GM19467 (cell line): ENCODE measurements at regions not wholly inside any gene's neighbourhood (a gene's known extent, or its start where the extent isn't known, plus 50 kb on each side); places are given as distances from the start of the nearest gene placed in this dataset.

ENCODE experiments used
- ATAC-seq: cut with Tn5 transposase; IDR thresholded peaks from one replicate; pipeline ENCODE4 v1.9.1; 2021; ENCODE audit warnings: mild to moderate bottlenecking, moderate library complexity; ENCODE audit not compliant: unreplicated experiment

DNA sequence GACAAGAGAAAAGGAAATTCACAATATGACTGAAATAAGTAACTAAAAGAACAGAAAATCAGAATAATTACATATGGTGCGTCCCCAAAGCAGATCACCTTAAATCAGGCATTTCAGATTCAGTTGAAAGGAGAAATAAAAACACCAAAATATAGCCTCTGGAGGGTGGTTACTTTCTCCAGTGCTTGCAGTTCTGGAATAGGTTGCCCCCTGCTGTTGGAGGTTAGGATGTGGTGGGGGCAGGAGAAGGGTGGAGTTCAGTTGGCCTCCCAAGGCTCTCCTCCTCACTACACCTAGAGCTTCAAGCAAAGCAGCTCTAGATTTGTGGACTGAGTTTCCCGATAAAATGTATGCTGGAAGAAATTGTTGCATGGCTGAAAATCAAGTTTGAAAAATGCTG lies 338.2 kb upstream of the TLE4 start:
- ATAC-seq = no peak

GRCh38 chr9:79236466-79236865 lies 335.3 kb upstream of the TLE4 start:
- ATAC-seq = no peak

GRCh38 chr9:79237861-79238260 lies 333.9 kb upstream of the TLE4 start:
- no peak for ATAC-seq

GRCh38 chr9:79240774-79241173 lies 331.0 kb upstream of the TLE4 start:
- ATAC-seq = no peak

GRCh38 chr9:79242489-79242888 lies 329.3 kb upstream of the TLE4 start:
- no peak for ATAC-seq

- ATAC-seq = no peak
Measured at GRCh38 chr9:79246170-79246569, 325.6 kb upstream of the TLE4 start.

DNA sequence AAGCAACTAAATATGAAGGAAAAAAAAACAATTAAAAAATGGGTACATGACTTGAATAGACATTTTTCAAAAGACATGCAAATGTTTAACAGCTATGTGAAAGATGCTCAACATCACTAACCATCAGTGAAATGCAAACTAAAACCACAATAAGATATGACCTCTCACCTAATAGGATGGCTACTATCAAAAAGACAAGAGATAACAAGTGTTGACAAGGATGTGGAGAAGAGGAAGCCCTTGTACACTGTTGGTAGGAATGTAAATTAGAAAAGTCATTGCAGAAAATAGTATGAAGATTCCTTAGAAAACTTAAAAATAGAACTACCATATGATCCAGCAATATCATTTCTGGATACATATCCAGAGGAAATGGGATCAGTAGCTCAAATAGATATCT lies 324.7 kb upstream of the TLE4 start:
- ATAC-seq = no peak

DNA sequence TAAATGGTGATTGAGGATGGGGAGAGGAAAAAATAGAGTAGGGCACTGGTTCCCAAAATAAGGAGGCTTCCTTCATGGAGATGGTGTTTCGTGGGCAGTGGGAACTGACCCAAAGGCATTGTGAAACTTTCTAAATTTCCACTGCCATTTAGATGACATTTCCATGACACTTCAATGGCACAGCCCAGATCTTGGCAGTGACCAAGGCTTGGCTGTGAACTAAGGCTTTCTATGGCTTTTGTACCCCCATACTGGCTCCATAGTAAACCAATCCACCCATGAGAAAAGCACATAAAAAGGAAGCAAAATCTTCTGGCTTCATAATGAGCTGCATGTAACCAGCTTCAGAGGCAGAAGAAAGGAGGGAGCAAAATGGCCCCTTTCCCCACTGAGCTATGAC lies 321.0 kb upstream of the TLE4 start:
- ATAC-seq = no peak

DNA sequence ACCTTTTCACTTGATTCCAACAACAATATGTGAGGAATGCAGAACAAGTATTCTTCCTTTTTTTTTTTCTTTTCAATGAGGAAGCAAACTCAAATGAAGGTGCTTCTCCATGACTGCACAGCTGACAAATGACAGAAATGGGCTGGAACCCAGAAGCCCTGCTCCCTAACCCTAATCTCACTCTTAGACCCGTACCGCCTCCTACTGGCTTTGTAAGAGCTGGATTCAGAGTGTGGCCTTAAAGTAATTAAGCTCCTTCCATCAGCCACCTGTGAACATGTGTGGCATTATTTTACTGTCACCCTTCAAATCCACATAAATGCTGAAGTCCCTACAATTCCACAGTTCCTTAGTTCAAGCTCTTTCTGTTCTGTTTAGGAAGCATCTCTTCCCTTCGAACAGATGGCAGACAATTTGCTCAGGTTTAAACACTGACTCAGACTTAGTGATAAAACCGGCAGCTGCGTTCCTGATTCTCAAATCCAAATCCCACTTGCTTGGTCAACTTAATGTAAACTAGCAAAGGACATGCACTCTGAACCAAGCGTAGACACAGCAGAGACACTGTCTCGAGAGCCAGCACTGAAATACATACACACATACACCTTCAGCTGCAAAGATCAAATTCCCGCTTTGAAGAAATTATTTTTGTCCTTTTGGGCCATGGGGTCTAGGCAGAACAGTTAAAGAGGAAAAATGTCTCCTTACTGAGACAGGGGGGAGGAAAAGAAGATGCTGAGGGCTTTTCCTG lies 316.7 kb upstream of the TLE4 start:
- ATAC-seq = no peak

DNA sequence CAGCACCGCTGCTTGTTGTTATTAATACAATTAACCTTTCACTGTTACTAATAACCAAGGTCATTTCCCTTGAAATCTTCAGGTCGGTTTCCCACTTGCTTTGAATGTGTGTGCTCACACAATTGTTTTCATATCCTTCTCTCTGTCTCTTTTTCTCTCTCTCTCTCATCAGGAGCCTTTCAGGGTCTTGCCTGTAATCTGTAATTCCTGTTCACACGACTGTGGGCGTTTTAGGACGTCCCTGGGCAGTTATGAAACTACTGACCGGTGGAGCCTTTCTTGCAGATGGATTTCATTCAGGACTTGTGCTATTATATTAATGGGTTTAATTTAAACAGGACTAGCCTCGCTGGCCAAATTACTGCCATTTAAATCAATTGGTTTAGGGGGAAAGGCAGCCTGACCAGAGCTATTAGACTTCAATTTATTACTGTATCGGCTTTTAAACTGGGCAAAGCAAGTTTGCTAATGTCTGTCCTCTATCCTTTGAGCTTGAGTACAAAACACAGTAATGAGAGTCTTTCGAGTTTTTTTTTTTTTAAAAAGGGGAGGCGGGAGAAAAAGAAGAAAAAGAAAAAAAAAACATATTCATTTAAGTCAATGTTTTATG lies 316.0 kb upstream of the TLE4 start:
- no peak for ATAC-seq

DNA sequence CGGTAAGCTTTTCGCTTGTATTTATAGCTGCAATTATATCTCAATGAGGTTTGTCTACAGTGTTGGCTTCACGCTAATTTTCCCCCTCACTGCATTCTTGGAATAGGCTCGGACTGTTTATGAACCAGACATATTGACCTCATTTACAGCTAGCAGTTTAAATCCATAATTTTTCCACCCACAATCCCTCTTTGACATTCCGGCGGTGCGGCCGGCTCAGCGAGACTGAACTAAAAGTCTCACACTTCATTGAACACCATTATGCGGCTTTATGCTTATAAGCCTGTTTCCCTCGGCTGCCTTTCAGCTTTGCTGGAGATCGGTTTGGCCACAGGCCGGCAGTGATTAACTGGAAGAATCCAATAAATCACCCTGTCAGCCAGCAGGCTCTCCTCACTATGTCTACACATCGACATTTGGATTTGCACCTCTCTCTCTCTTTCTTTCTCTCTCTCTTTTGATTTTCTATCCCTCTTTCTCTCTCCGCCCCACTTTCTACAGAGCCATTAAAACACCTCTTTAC lies 315.0 kb upstream of the TLE4 start:
- no peak for ATAC-seq

GRCh38 chr9:79257228-79257781 lies 314.5 kb upstream of the TLE4 start:
- no peak for ATAC-seq

GRCh38 chr9:79257790-79258351 lies 313.9 kb upstream of the TLE4 start:
- ATAC-seq = no peak

- no peak for ATAC-seq
Measured at GRCh38 chr9:79259858-79260257, 311.9 kb upstream of the TLE4 start.

- ATAC-seq = no peak
Measured at GRCh38 chr9:79263628-79264027, 308.1 kb upstream of the TLE4 start.

DNA sequence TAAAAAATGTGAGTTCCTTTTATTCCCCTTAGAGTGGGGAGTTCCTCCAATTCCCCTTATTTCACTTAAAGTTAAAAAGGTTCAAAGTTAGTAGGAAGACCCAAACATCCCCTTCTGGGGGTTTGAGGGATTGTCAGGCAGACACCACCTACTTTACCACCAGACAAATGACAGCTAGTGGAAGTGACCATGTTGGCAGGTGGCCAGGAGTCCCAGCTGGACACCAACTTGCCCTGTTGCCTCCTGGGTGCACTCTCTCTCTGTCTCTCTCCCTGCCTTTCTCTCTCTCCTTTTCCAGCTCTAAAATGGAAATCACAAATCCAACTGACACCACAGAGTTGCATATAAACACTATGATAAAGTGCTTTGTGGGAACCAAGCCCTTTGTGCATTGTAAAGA lies 307.7 kb upstream of the TLE4 start:
- no peak for ATAC-seq

- no peak for ATAC-seq
Measured at GRCh38 chr9:79264511-79265355, 307.0 kb upstream of the TLE4 start.

DNA sequence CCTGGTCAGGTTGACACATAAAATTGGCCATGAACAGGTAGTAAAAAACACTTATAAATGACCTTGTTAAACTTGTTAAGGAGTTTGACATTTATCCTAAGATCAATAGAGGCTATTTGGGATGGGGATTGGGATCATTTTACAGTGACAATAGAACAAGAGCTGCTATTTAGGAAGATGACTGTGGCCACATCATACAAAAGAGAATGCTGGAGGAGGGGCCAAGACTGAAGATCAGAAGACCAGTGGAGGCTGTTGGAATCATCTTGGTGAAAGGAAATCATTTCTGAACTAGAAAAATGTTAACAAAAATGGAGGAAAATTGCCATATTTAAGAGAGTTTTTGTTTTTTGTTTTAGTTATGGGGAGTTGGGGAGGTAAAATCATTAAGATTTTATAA lies 304.8 kb upstream of the TLE4 start:
- ATAC-seq = no peak

DNA sequence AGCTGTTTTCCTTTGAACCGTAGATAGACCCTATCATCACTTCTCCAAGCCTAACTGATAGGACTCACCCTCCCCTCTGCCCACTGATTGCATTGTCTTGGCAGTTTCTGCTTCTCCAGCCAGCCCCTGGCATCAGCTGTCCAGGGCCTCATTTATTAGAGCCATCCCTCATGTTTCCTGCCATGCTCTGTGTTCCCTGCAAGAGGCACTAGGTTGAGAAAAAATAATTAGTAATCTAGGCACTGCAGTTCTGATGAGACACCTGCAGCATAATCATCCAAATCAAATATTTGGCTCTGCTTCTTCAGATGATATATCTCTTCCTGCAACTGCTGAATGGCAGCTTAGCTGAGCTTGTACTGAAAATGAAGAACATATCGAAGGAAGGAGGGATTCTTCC lies 303.0 kb upstream of the TLE4 start:
- ATAC-seq = no peak

GRCh38 chr9:79273311-79273710 lies 298.5 kb upstream of the TLE4 start:
- ATAC-seq = no peak

GRCh38 chr9:79279356-79279755 lies 292.4 kb upstream of the TLE4 start:
- ATAC-seq = no peak
